ENCODE measurements at regions not wholly inside any gene's neighbourhood (a gene's known extent, or its start where the extent isn't known, plus 50 kb on each side); places are given as distances from the start of the nearest gene placed in this dataset.

- no peak for TF ChIP-seq POLR2A (IDR thresholded peaks at IDR 0.05)
- TF ChIP-seq EP300 (IDR thresholded peaks at IDR 0.05) = no peak
Observed at GRCh38 chr13:109917422-109917821, 131.0 kb upstream of the IRS2 start.
